ENCODE measurements at regions not wholly inside any gene's neighbourhood (a gene's known extent, or its start where the extent isn't known, plus 50 kb on each side); places are given as distances from the start of the nearest gene placed in this dataset.

DNA sequence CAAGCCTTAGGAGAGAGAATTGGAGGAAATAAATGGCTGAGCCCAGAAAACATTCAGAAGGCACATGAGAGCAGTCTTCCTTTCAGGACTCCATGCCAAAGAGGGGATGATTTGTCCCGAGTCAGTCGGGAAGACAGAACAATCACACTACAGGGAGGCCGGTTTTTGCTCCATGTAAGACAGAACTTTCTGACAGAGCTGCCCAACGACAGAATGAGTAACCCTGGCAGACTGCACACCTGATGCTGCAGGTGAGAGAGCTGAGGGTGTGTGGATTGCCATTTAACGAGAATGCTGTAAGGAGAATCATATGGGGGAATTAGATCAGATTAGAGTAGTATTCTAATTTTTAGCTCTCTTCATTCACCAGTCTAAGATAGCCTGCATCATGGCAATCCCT is 533.0 kb downstream of the EPHB1 start:
- TF ChIP-seq YY1 (IDR thresholded peaks at IDR 0.05; ENCODE audit: insufficient read depth, insufficient read length), result no peak
- no peak for TF ChIP-seq ZNF274 (IDR thresholded peaks at IDR 0.05; ENCODE audit: low read depth, low read length)

Data from NT2/D1 (cell line).